ENCODE measurements at regions not wholly inside any gene's neighbourhood (a gene's known extent, or its start where the extent isn't known, plus 50 kb on each side); places are given as distances from the start of the nearest gene placed in this dataset.

GRCh38 chr5:115428248-115428647 is 116.3 kb downstream of the FEM1C start:
- no peak for TF ChIP-seq CTCF (IDR thresholded peaks at IDR 0.05)
- no peak for TF ChIP-seq ZFX (IDR thresholded peaks at IDR 0.05; ENCODE audit: borderline replicate concordance)

Measured in 22Rv1 (cell line).